ENCODE measurements at regions not wholly inside any gene's neighbourhood (a gene's known extent, or its start where the extent isn't known, plus 50 kb on each side); places are given as distances from the start of the nearest gene placed in this dataset.

GRCh38 chr11:23953951-23954710 is 542.7 kb upstream of the LUZP2 start:
- DNase-seq (ENCODE audit: low spot score): no peak

- DNase-seq (ENCODE audit: low spot score): no peak
These were observed 542.1 kb upstream of the LUZP2 start for GRCh38 chr11:23954730-23955129.

- no peak for DNase-seq (ENCODE audit: low spot score)
These were observed 540.3 kb upstream of the LUZP2 start for GRCh38 chr11:23956586-23956985.

GRCh38 chr11:23957314-23957713 is 539.5 kb upstream of the LUZP2 start:
- DNase-seq (ENCODE audit: low spot score): no peak

- DNase-seq (ENCODE audit: low spot score): no peak
These were observed 537.4 kb upstream of the LUZP2 start for GRCh38 chr11:23959462-23959861.

GRCh38 chr11:23961503-23962338 is 535.1 kb upstream of the LUZP2 start:
- DNase-seq (ENCODE audit: low spot score): no peak

GRCh38 chr11:23973244-23973643 is 523.6 kb upstream of the LUZP2 start:
- no peak for DNase-seq (ENCODE audit: low spot score)

GRCh38 chr11:23974051-23974450 is 522.8 kb upstream of the LUZP2 start:
- no peak for DNase-seq (ENCODE audit: low spot score)

GRCh38 chr11:23974601-23975000 is 522.3 kb upstream of the LUZP2 start:
- DNase-seq (ENCODE audit: low spot score): no peak

- no peak for DNase-seq (ENCODE audit: low spot score)
These were observed 520.4 kb upstream of the LUZP2 start for GRCh38 chr11:23976426-23976825.

GRCh38 chr11:23976841-23977271 is 520.0 kb upstream of the LUZP2 start:
- DNase-seq (ENCODE audit: low spot score): no peak

- no peak for DNase-seq (ENCODE audit: low spot score)
These were observed 508.4 kb upstream of the LUZP2 start for GRCh38 chr11:23988381-23989006.

GRCh38 chr11:23990346-23991164 is 506.3 kb upstream of the LUZP2 start:
- DNase-seq (ENCODE audit: low spot score): no peak

GRCh38 chr11:23991165-23991539 is 505.7 kb upstream of the LUZP2 start:
- no peak for DNase-seq (ENCODE audit: low spot score)

GRCh38 chr11:23995891-23996290 is 501.0 kb upstream of the LUZP2 start:
- no peak for DNase-seq (ENCODE audit: low spot score)

- no peak for DNase-seq (ENCODE audit: low spot score)
These were observed 499.5 kb upstream of the LUZP2 start for GRCh38 chr11:23997356-23997755.

- no peak for DNase-seq (ENCODE audit: low spot score)
These were observed 491.5 kb upstream of the LUZP2 start for GRCh38 chr11:24005202-24005876.

- no peak for DNase-seq (ENCODE audit: low spot score)
These were observed 453.0 kb upstream of the LUZP2 start for GRCh38 chr11:24043842-24044241.

- DNase-seq (ENCODE audit: low spot score): no peak
These were observed 450.1 kb upstream of the LUZP2 start for GRCh38 chr11:24046731-24047130.

GRCh38 chr11:24056051-24056450 is 440.8 kb upstream of the LUZP2 start:
- DNase-seq (ENCODE audit: low spot score): no peak

- no peak for DNase-seq (ENCODE audit: low spot score)
These were observed 436.7 kb upstream of the LUZP2 start for GRCh38 chr11:24060125-24060524.
